HG02885 (cell line): ENCODE measurements at regions not wholly inside any gene's neighbourhood (a gene's known extent, or its start where the extent isn't known, plus 50 kb on each side); places are given as distances from the start of the nearest gene placed in this dataset.

Experiments
- ATAC-seq: cut with Tn5 transposase; IDR thresholded peaks from one replicate; pipeline ENCODE4 v1.9.1; 2021; ENCODE audit warnings: mild to moderate bottlenecking; ENCODE audit not compliant: unreplicated experiment, poor library complexity

- ATAC-seq, result no peak
Measured at GRCh38 chr4:14446311-14446710, 556.0 kb upstream of the CPEB2 start.

GRCh38 chr4:14446904-14447303, 555.4 kb upstream of the CPEB2 start:
- no peak for ATAC-seq

GRCh38 chr4:14449308-14449707, 553.0 kb upstream of the CPEB2 start:
- no peak for ATAC-seq

GRCh38 chr4:14452001-14452400, 550.3 kb upstream of the CPEB2 start:
- ATAC-seq, result no peak

- ATAC-seq, result no peak
Measured at GRCh38 chr4:14452764-14453163, 549.5 kb upstream of the CPEB2 start.

GRCh38 chr4:14458463-14458862, 543.8 kb upstream of the CPEB2 start:
- ATAC-seq, result no peak

GRCh38 chr4:14465057-14465456, 537.2 kb upstream of the CPEB2 start:
- ATAC-seq, result no peak

- no peak for ATAC-seq
Measured at GRCh38 chr4:14465507-14465906, 536.8 kb upstream of the CPEB2 start.

GRCh38 chr4:14478504-14478903, 523.8 kb upstream of the CPEB2 start:
- ATAC-seq, result no peak

GRCh38 chr4:14496408-14496807, 505.9 kb upstream of the CPEB2 start:
- ATAC-seq, result no peak

GRCh38 chr4:14496969-14497368, 505.3 kb upstream of the CPEB2 start:
- ATAC-seq, result no peak

- ATAC-seq, result no peak
Measured at GRCh38 chr4:14504162-14504561, 498.1 kb upstream of the CPEB2 start.

GRCh38 chr4:14513471-14513870, 488.8 kb upstream of the CPEB2 start:
- no peak for ATAC-seq

GRCh38 chr4:14515556-14515955, 486.7 kb upstream of the CPEB2 start:
- no peak for ATAC-seq

- no peak for ATAC-seq
Measured at GRCh38 chr4:14518136-14518535, 484.1 kb upstream of the CPEB2 start.

GRCh38 chr4:14520171-14520570, 482.1 kb upstream of the CPEB2 start:
- no peak for ATAC-seq

GRCh38 chr4:14524276-14524675, 478.0 kb upstream of the CPEB2 start:
- ATAC-seq, result no peak

- ATAC-seq, result no peak
Measured at GRCh38 chr4:14528918-14529317, 473.4 kb upstream of the CPEB2 start.

GRCh38 chr4:14529653-14530052, 472.6 kb upstream of the CPEB2 start:
- ATAC-seq, result no peak

- no peak for ATAC-seq
Measured at GRCh38 chr4:14532436-14532835, 469.8 kb upstream of the CPEB2 start.

GRCh38 chr4:14539246-14539645, 463.0 kb upstream of the CPEB2 start:
- ATAC-seq, result no peak

- no peak for ATAC-seq
Measured at GRCh38 chr4:14545163-14545562, 457.1 kb upstream of the CPEB2 start.

GRCh38 chr4:14545807-14546206, 456.5 kb upstream of the CPEB2 start:
- ATAC-seq, result no peak
